GM23248 (cell line): ENCODE measurements at regions not wholly inside any gene's neighbourhood (a gene's known extent, or its start where the extent isn't known, plus 50 kb on each side); places are given as distances from the start of the nearest gene placed in this dataset.

Experiments used
- DNase-seq: peaks from one replicate; pipeline ENCODE4 v3.0.0-alpha.2; 2015
- H2AFZ ChIP-seq: fragments of 200-600 bp; sonication (generic); 2 replicates; pipeline ENCODE4 v1.6.1; 2016; ENCODE audit warnings: antibody characterized with exemption
- H3F3A ChIP-seq: fragments of 200-600 bp; sonication (generic); 2 replicates; pipeline ENCODE4 v1.6.1; 2016; ENCODE audit warnings: mild to moderate bottlenecking, antibody characterized with exemption, mixed run types; ENCODE audit not compliant: insufficient read depth
- H3K27ac ChIP-seq: fragments of 200-600 bp; sonication (generic); 2 replicates; pipeline ENCODE4 v1.5.1; 2016; ENCODE audit warnings: mild to moderate bottlenecking
- H3K27me3 ChIP-seq: fragments of 200-600 bp; sonication (generic); replicated peaks from 2 replicates; pipeline ENCODE4 v1.6.1; 2016; ENCODE audit warnings: mild to moderate bottlenecking; ENCODE audit not compliant: insufficient read depth
- H3K36me3 ChIP-seq: fragments of 200-600 bp; sonication (generic); 2 replicates; pipeline ENCODE4 v1.6.1; 2016; ENCODE audit warnings: low read depth, mild to moderate bottlenecking
- H3K4me1 ChIP-seq: fragments of 200-600 bp; sonication (generic); 2 replicates; pipeline ENCODE4 v1.6.1; 2016; ENCODE audit warnings: mild to moderate bottlenecking; ENCODE audit not compliant: insufficient read depth
- H3K4me2 ChIP-seq: fragments of 200-600 bp; sonication (generic); one replicate; pipeline ENCODE4 v1.6.1; 2016; ENCODE audit warnings: mild to moderate bottlenecking; ENCODE audit not compliant: unreplicated experiment
- H3K4me3 ChIP-seq: fragments of 200-600 bp; sonication (generic); 2 replicates; pipeline ENCODE4 v1.5.1; 2016; ENCODE audit warnings: mild to moderate bottlenecking
- H3K79me2 ChIP-seq: fragments of 200-600 bp; sonication (generic); 2 replicates; pipeline ENCODE4 v1.6.1; 2016; ENCODE audit warnings: mild to moderate bottlenecking; ENCODE audit not compliant: insufficient read depth
- H3K9ac ChIP-seq: fragments of 200-600 bp; sonication (generic); 2 replicates; pipeline ENCODE4 v1.6.1; 2016; ENCODE audit warnings: mild to moderate bottlenecking
- H3K9me2 ChIP-seq: fragments of 200-600 bp; sonication (generic); 2 replicates; pipeline ENCODE4 v1.6.1; 2016; ENCODE audit warnings: mixed run types, mild to moderate bottlenecking, moderate library complexity; ENCODE audit not compliant: insufficient read depth
- H3K9me3 ChIP-seq: fragments of 200-600 bp; sonication (generic); one replicate; pipeline ENCODE4 v1.6.1; 2017; ENCODE audit warnings: low read depth
- H4K20me1 ChIP-seq: fragments of 200-600 bp; sonication (generic); 2 replicates; pipeline ENCODE4 v1.6.0; 2016; ENCODE audit not compliant: insufficient read depth
- EZH2 ChIP-seq: fragments of 200-600 bp; sonication (generic); IDR thresholded peaks from 2 replicates; pipeline ENCODE4 v1.6.1; 2018; ENCODE audit warnings: antibody characterized with exemption, mild to moderate bottlenecking; ENCODE audit not compliant: insufficient read depth, poor library complexity, severe bottlenecking
- EZH2phosphoT487 ChIP-seq: fragments of 200-600 bp; sonication (generic); IDR thresholded peaks from 2 replicates; pipeline ENCODE4 v1.6.1; 2018; ENCODE audit warnings: antibody characterized with exemption, moderate library complexity, mild to moderate bottlenecking, low read depth; ENCODE audit not compliant: insufficient read depth
- WGBS, 2 experiments: methylation state at CpG; one replicate each; pipeline ENCODE4 v1.1.6; 2015 to 2017; ENCODE audit warnings: low lambda C conversion rate in 2 of 2, low coverage in 1 of 2; ENCODE audit errors: missing lambda C conversion rate in 2 of 2; 5-methylcytosine and 5-hydroxymethylcytosine counted together
- in situ Hi-C: fragments of 300-500 bp; cut with MboI; formaldehyde crosslinking; loops from 2 replicates; pipeline ENCODE4 v1.15.0; 2020

GRCh38 chr3:30281526-30281925 lies 324.9 kb upstream of the TGFBR2 start:
- H3K9ac ChIP-seq = no peak overlapping the region
- 0 out of 2 replicates have a peak overlapping the region, but pooled peaks have one; percentile 70 for H3K27ac ChIP-seq
- no peaks in the 10 kb centered on the region for H3K9me2 ChIP-seq

GRCh38 chr3:30282154-30282696 lies 324.2 kb upstream of the TGFBR2 start:
- Histone ChIP-seq H3K27ac (peak overlapping the region; percentile 70), H3K4me2 (peak overlapping the region; percentile 53), H3K4me1 (peaks cover 49% of the 10 kb centered on the region), H3K9ac (peak overlapping the region; percentile 35), H3K9me2 (no peaks in the 10 kb centered on the region), H3K79me2 (no peaks in the 10 kb centered on the region), H3K4me3 (peak overlapping the region; percentile 29; the same call in 1 of the 2 replicates), H3K36me3 (no peaks in the 10 kb centered on the region), H2AFZ (no peak overlapping the region), H3K27me3 (no peaks in the 10 kb centered on the region), H4K20me1 (no peaks in the 10 kb centered on the region), H3F3A (peaks cover 38% of the 10 kb centered on the region), H3K9me3 (no peaks in the 10 kb centered on the region)
- TF ChIP-seq EZH2phosphoT487 (no peak), EZH2 (no peak)
- DNase-seq = peak; percentile 96
- WGBS, 2 experiments = 0 to 4% methylated on average over 3 of the region's 3 CpGs
- in situ Hi-C loops = no loop called here

More at GRCh38 chr3:30281526-30281925, 324.9 kb upstream of the TGFBR2 start:
- TF ChIP-seq EZH2phosphoT487 = no peak
- TF ChIP-seq EZH2 = no peak
- no peak overlapping the region for H2AFZ ChIP-seq
- H3K4me2 ChIP-seq = peak overlapping the region; percentile 53
- in situ Hi-C loops = no loop called here
- H3K27me3 ChIP-seq = no peaks in the 10 kb centered on the region
- 81 to 90% methylated on average over 1 of the region's 1 CpG for WGBS, 2 experiments
- H3K4me3 ChIP-seq = no peak overlapping the region
- no peaks in the 10 kb centered on the region for H3K9me3 ChIP-seq
- peaks cover 42% of the 10 kb centered on the region for H3K4me1 ChIP-seq
- H3K36me3 ChIP-seq = no peaks in the 10 kb centered on the region
- H3K79me2 ChIP-seq = no peaks in the 10 kb centered on the region
- DNase-seq = no peak
- H4K20me1 ChIP-seq = no peaks in the 10 kb centered on the region
- peaks cover 31% of the 10 kb centered on the region for H3F3A ChIP-seq

GRCh38 chr3:30285188-30286006 lies 321.0 kb upstream of the TGFBR2 start:
- H3K9me2 ChIP-seq = no peaks in the 10 kb centered on the region
- TF ChIP-seq EZH2 (no peak), EZH2phosphoT487 (no peak)
- H3K27ac ChIP-seq = peak overlapping the region; percentile 69
- H3K9me3 ChIP-seq = no peaks in the 10 kb centered on the region
- no peaks in the 10 kb centered on the region for H3K36me3 ChIP-seq
- in situ Hi-C loops = no loop called here
- no peak overlapping the region for H2AFZ ChIP-seq
- H3K4me2 ChIP-seq = peak overlapping the region; percentile 49
- no peaks in the 10 kb centered on the region for H4K20me1 ChIP-seq
- 38 to 41% methylated on average over 5 of the region's 5 CpGs for WGBS, 2 experiments
- DNase-seq = no peak
- H3K4me1 ChIP-seq = peaks cover 68% of the 10 kb centered on the region
- H3K27me3 ChIP-seq = no peaks in the 10 kb centered on the region
- H3K4me3 ChIP-seq = 0 out of 2 replicates have a peak overlapping the region, but pooled peaks have one; percentile 9
- H3K9ac ChIP-seq = no peak overlapping the region
- peaks cover 57% of the 10 kb centered on the region for H3F3A ChIP-seq
- H3K79me2 ChIP-seq = no peaks in the 10 kb centered on the region

- H3K27ac ChIP-seq = peak overlapping the region; percentile 69
- TF ChIP-seq EZH2 (no peak), EZH2phosphoT487 (no peak)
- no peak overlapping the region for H2AFZ ChIP-seq
- no peaks in the 10 kb centered on the region for H3K9me3 ChIP-seq
- H3K4me1 ChIP-seq = peaks cover 68% of the 10 kb centered on the region
- in situ Hi-C loops = no loop called here
- H3K4me2 ChIP-seq = peak overlapping the region; percentile 55
- H3K9ac ChIP-seq = peak overlapping the region; percentile 12
- H3F3A ChIP-seq = peaks cover 57% of the 10 kb centered on the region
- no peaks in the 10 kb centered on the region for H4K20me1 ChIP-seq
- H3K9me2 ChIP-seq = no peaks in the 10 kb centered on the region
- H3K36me3 ChIP-seq = no peaks in the 10 kb centered on the region
- H3K27me3 ChIP-seq = no peaks in the 10 kb centered on the region
- H3K4me3 ChIP-seq = 0 out of 2 replicates have a peak overlapping the region, but pooled peaks have one; percentile 9
- 0% methylated on average over 1 of the region's 1 CpG for WGBS, 2 experiments
- DNase-seq = peak; percentile 93
- H3K79me2 ChIP-seq = no peaks in the 10 kb centered on the region
Measured at GRCh38 chr3:30286007-30286669, 320.3 kb upstream of the TGFBR2 start.
